SK-N-SH (cell line): ENCODE measurements at regions not wholly inside any gene's neighbourhood (a gene's known extent, or its start where the extent isn't known, plus 50 kb on each side); places are given as distances from the start of the nearest gene placed in this dataset.

Source experiments
- CTCF ChIP-seq: fragments of 200-600 bp; sonication (generic); IDR thresholded peaks from 2 replicates; pipeline ENCODE4 v1.6.1; 2017; ENCODE audit warnings: antibody characterized with exemption, mild to moderate bottlenecking, moderate library complexity
- FOSL2 ChIP-seq: IDR thresholded peaks from 2 replicates; pipeline ENCODE4 v1.4.0; 2012; ENCODE audit warnings: low read depth, mild to moderate bottlenecking, moderate library complexity, borderline replicate concordance
- JUND ChIP-seq: IDR thresholded peaks from 2 replicates; pipeline ENCODE4 v1.4.0; 2012
- MAX ChIP-seq: IDR thresholded peaks from 2 replicates; pipeline ENCODE4 v1.4.0; 2012; ENCODE audit warnings: low read depth
- NFIC ChIP-seq: IDR thresholded peaks from 2 replicates; pipeline ENCODE4 v1.4.0; 2012; ENCODE audit warnings: borderline replicate concordance
- RXRA ChIP-seq: IDR thresholded peaks from 2 replicates; pipeline ENCODE4 v1.4.0; 2012; ENCODE audit warnings: low read depth, mild to moderate bottlenecking, borderline replicate concordance
- TF ChIP-seq, protein P1 (sequence below): fragments of 150-350 bp; IDR thresholded peaks from 2 replicates; pipeline ENCODE4 v1.6.1; 2017; ENCODE audit warnings: antibody characterized with exemption, low read length, low read depth, borderline replicate concordance

DNA sequence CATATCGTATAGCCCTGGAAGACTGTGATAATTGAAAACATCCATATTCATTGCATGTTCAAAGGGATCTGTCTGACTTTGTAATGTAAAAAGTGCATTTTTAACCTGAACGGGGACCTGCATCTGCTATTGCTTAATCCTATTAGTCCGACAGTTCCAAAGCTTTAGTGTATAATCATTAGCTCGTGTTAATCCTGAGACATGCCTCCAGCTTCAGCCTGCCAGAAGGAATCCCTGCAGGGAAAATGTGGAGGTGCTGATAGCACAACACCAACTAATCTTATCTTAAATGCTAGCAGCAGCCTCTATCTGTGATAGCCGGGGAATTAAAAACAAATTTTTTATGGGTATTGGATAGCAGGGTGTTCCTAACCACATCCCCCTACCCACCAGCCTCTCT is 495.2 kb downstream of the TLE4 start:
- TF ChIP-seq NFIC (no peak), CTCF (no peak), JUND (no peak), MAX (no peak), RXRA (no peak), FOSL2 (no peak)
- TF ChIP-seq, protein P1, sequence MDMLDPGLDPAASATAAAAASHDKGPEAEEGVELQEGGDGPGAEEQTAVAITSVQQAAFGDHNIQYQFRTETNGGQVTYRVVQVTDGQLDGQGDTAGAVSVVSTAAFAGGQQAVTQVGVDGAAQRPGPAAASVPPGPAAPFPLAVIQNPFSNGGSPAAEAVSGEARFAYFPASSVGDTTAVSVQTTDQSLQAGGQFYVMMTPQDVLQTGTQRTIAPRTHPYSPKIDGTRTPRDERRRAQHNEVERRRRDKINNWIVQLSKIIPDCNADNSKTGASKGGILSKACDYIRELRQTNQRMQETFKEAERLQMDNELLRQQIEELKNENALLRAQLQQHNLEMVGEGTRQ = no peak
